ENCODE measurements at regions not wholly inside any gene's neighbourhood (a gene's known extent, or its start where the extent isn't known, plus 50 kb on each side); places are given as distances from the start of the nearest gene placed in this dataset.

DNA sequence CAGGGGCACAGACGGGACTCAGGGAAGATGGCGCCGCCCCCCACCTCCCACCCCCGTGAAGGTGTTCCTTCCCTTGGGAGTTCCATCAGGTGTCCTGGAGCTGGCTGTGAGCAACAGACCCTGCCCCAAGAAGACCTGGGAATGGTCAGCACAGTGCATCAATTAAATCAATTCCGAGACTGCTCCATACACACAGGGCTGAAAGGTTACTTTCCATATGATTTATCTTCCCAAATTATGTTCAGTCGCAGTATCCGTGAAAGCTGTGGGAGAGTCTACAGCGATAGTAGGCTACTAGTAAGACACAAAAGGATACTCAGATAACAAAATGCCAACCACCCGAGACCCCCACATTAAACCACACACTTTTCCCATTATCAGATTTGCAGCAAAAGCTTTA lies 71.8 kb upstream of the PABPC3 start:
- TF ChIP-seq, protein P1, sequence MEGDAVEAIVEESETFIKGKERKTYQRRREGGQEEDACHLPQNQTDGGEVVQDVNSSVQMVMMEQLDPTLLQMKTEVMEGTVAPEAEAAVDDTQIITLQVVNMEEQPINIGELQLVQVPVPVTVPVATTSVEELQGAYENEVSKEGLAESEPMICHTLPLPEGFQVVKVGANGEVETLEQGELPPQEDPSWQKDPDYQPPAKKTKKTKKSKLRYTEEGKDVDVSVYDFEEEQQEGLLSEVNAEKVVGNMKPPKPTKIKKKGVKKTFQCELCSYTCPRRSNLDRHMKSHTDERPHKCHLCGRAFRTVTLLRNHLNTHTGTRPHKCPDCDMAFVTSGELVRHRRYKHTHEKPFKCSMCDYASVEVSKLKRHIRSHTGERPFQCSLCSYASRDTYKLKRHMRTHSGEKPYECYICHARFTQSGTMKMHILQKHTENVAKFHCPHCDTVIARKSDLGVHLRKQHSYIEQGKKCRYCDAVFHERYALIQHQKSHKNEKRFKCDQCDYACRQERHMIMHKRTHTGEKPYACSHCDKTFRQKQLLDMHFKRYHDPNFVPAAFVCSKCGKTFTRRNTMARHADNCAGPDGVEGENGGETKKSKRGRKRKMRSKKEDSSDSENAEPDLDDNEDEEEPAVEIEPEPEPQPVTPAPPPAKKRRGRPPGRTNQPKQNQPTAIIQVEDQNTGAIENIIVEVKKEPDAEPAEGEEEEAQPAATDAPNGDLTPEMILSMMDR (IDR thresholded peaks at IDR 0.05; ENCODE audit: borderline replicate concordance, extremely low read depth, insufficient read depth), result no peak
- no peaks in the 10 kb centered on the region for H3K4me1 ChIP-seq (ENCODE audit: control insufficient read depth in 2 of 3, insufficient read depth in 2 of 3, low read depth in 1 of 3, low read length in 3 of 3)
- FAIRE-seq (no peak), DNase-seq (peak in 1 of 5 donors; percentile 13)
- intact Hi-C loops (cut with DNase I), result no loop called here
- H3K4me3 ChIP-seq (ENCODE audit: low read length in 3 of 3), result no peak overlapping the region
- no peaks in the 10 kb centered on the region for H3K9me3 ChIP-seq (ENCODE audit: control insufficient read depth in 2 of 3, insufficient read depth in 1 of 3, low read length in 3 of 3)
- H3K27ac ChIP-seq (ENCODE audit: low read depth in 2 of 2, low read length in 2 of 2), result no peak overlapping the region
- no peaks in the 10 kb centered on the region for H3K27me3 ChIP-seq (ENCODE audit: control insufficient read depth, insufficient read depth, low read length)
- no peak overlapping the region for H3K9ac ChIP-seq (ENCODE audit: low read length in 3 of 3)
- H3K36me3 ChIP-seq (ENCODE audit: control insufficient read depth in 2 of 3, insufficient read depth in 3 of 3, low read length in 3 of 3), result no peaks in the 10 kb centered on the region

DNA sequence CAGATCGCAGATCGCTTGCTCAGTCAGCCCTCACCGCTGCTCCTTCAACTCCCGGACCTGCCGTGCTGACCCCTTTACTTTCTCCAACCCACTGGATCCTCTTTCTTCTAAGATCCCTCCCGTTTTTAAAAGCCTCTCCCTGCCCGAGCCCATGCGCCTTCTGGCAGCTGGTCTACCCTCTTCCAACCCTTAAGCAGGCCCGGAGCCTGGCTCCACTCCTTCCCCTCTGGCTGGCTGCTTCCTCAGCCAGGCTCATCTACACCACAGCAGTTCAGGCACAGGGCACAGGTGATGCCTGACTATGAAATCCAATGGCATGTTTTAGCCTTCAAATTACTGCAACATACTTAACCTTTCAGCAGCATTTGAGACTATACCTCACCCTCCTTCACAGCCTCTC lies 63.8 kb upstream of the PABPC3 start:
- FAIRE-seq, result no peak
- Histone ChIP-seq H3K27me3 (ENCODE audit: control insufficient read depth, insufficient read depth, low read length) (no peaks in the 10 kb centered on the region), H3K27ac (ENCODE audit: low read depth in 2 of 2, low read length in 2 of 2) (no peak overlapping the region), H3K36me3 (ENCODE audit: control insufficient read depth in 2 of 3, insufficient read depth in 3 of 3, low read length in 3 of 3) (no peaks in the 10 kb centered on the region), H3K4me1 (ENCODE audit: control insufficient read depth in 2 of 3, insufficient read depth in 2 of 3, low read depth in 1 of 3, low read length in 3 of 3) (no peaks in the 10 kb centered on the region), H3K9ac (ENCODE audit: low read length in 3 of 3) (no peak overlapping the region), H3K4me3 (ENCODE audit: low read length in 3 of 3) (no peak overlapping the region), H3K9me3 (ENCODE audit: control insufficient read depth in 2 of 3, insufficient read depth in 1 of 3, low read length in 3 of 3) (no peaks in the 10 kb centered on the region)
- TF ChIP-seq, protein P1 (IDR thresholded peaks at IDR 0.05; ENCODE audit: borderline replicate concordance, extremely low read depth, insufficient read depth), result no peak
- intact Hi-C loops (cut with DNase I), result no loop called here
- no peak for DNase-seq

DNA sequence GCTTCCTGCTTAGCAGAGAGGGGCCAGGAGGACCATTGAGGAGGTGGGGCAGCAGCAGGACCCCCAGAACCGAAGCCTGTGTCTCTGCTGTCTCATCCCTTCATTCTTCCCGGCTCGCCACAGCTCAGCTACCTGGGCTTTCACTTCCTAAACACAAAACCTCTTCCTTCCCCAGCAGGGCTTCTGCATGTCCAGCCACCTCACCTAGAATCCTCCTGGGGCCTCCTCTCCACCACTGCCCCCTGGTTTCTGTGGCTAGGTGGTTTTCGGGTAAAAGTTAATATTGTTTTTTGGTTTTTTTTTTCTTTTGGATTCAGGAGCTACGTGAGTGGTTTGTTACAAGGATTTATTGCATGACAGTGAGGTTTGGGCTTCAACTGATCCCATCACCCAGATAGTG lies 61.8 kb upstream of the PABPC3 start:
- FAIRE-seq, result no peak
- H3K9ac ChIP-seq (ENCODE audit: low read length in 3 of 3), result no peak overlapping the region
- no peak for DNase-seq
- no peak overlapping the region for H3K4me3 ChIP-seq (ENCODE audit: low read length in 3 of 3)
- TF ChIP-seq, protein P1 (IDR thresholded peaks at IDR 0.05; ENCODE audit: borderline replicate concordance, extremely low read depth, insufficient read depth), result no peak
- no peaks in the 10 kb centered on the region for H3K36me3 ChIP-seq (ENCODE audit: control insufficient read depth in 2 of 3, insufficient read depth in 3 of 3, low read length in 3 of 3)
- no peaks in the 10 kb centered on the region for H3K4me1 ChIP-seq (ENCODE audit: control insufficient read depth in 2 of 3, insufficient read depth in 2 of 3, low read depth in 1 of 3, low read length in 3 of 3)
- intact Hi-C loops (cut with DNase I), result no loop called here
- H3K9me3 ChIP-seq (ENCODE audit: control insufficient read depth in 2 of 3, insufficient read depth in 1 of 3, low read length in 3 of 3), result no peaks in the 10 kb centered on the region
- no peaks in the 10 kb centered on the region for H3K27me3 ChIP-seq (ENCODE audit: control insufficient read depth, insufficient read depth, low read length)
- no peak overlapping the region for H3K27ac ChIP-seq (ENCODE audit: low read depth in 2 of 2, low read length in 2 of 2)

Data from kidney (tissue), 13 donors.